ENCODE measurements at regions not wholly inside any gene's neighbourhood (a gene's known extent, or its start where the extent isn't known, plus 50 kb on each side); places are given as distances from the start of the nearest gene placed in this dataset.

DNA sequence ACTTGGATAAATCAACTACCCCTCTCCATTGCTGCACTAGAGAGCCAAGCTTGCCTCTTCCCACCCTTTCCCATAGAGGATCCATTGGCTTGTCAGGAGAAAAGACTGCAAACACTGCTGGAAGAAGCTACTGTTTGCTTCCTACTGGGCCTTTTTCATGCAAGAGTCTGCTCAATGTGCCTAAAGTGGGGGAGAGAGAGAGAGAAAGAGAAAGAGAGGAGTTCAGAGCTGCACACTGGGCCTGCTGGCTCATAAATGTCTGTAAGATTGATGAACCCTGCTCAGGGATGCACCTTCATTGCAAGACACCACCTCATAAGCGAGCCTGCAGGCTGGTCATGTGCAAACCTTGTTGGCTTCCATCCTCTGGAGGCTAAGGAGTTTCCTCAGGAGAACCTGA, 269.4 kb downstream of the ZNF608 start:
- no peak for TF ChIP-seq ZNF83 (CRISPR knock-in tag; IDR thresholded peaks at IDR 0.05; ENCODE audit: borderline replicate concordance)
- TF ChIP-seq ZNF331 (CRISPR knock-in tag; IDR thresholded peaks at IDR 0.05): no peak
- TF ChIP-seq ZNF557 (CRISPR knock-in tag; IDR thresholded peaks at IDR 0.05): no peak
- no peak for TF ChIP-seq ZSCAN22 (CRISPR knock-in tag; IDR thresholded peaks at IDR 0.05)
